Osteoblast (primary cell): ENCODE measurements at regions not wholly inside any gene's neighbourhood (a gene's known extent, or its start where the extent isn't known, plus 50 kb on each side); places are given as distances from the start of the nearest gene placed in this dataset.

Experiments used
- DNase-seq: peaks from one replicate; pipeline ENCODE4 v3.0.0; 2011; ENCODE audit warnings: low spot score, mixed read lengths; ENCODE audit not compliant: insufficient read length; ENCODE audit errors: missing footprints
- H2AFZ ChIP-seq: 2 replicates; pipeline ENCODE4 v1.6.0; 2011; ENCODE audit warnings: mild to moderate bottlenecking, low read length
- H3K27ac ChIP-seq: 2 replicates; pipeline ENCODE4 v1.5.1; 2011; ENCODE audit warnings: mild to moderate bottlenecking, low read depth, low read length, moderate library complexity
- H3K27me3 ChIP-seq: 2 replicates; pipeline ENCODE4 v1.6.0; 2012; ENCODE audit warnings: mild to moderate bottlenecking, control low read depth, inconsistent platforms, low read length, moderate library complexity; ENCODE audit not compliant: insufficient read depth
- H3K36me3 ChIP-seq: 2 replicates; pipeline ENCODE4 v1.5.1; 2011; ENCODE audit warnings: mild to moderate bottlenecking, low read length, control low read depth, moderate library complexity; ENCODE audit not compliant: insufficient read depth
- H3K4me1 ChIP-seq: 2 replicates; pipeline ENCODE4 v1.5.1; 2011; ENCODE audit warnings: mild to moderate bottlenecking, low read length, control low read depth, moderate library complexity; ENCODE audit not compliant: insufficient read depth
- H3K4me2 ChIP-seq: 2 replicates; pipeline ENCODE4 v1.6.0; 2011; ENCODE audit warnings: mild to moderate bottlenecking, low read length; ENCODE audit not compliant: insufficient read depth
- H3K4me3 ChIP-seq: fragments of 200-600 bp; sonication (generic); 3 replicates; pipeline ENCODE4 v1.5.1; 2012; ENCODE audit warnings: mild to moderate bottlenecking, low read length, inconsistent platforms; ENCODE audit not compliant: insufficient read depth
- H3K79me2 ChIP-seq: 2 replicates; pipeline ENCODE4 v1.6.0; 2012; ENCODE audit warnings: mild to moderate bottlenecking, low read length, control low read depth, inconsistent platforms; ENCODE audit not compliant: insufficient read depth
- H3K9me3 ChIP-seq: 2 replicates; pipeline ENCODE4 v1.5.1; 2011; ENCODE audit warnings: low read depth, low read length, control low read depth
- H4K20me1 ChIP-seq: 2 replicates; pipeline ENCODE4 v1.6.0; 2012; ENCODE audit warnings: mild to moderate bottlenecking, low read length, control low read depth; ENCODE audit not compliant: insufficient read depth
- TF ChIP-seq, protein P1 (sequence below): IDR thresholded peaks from 2 replicates; pipeline ENCODE4 v1.5.1; 2011; ENCODE audit warnings: mild to moderate bottlenecking, low read depth, low read length, moderate library complexity; ENCODE audit errors: extremely low read depth

DNA sequence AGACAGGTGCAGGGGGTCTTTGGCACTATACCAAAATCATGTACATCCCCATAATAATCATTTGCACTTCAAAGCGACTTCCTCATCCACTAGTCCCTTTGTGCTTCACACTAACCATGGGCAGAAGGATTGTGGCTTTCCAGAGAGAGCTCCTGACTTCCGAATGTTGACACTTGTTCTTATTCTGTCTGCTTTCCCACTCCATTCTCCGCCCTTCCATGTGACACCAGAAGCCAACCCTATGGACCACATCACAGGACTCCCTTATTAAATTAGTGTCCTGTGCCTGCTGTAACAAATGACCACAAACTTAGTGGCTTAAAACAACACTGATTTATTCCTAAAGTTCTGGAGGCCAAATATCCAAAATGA is 91.6 kb downstream of the CMC2 start:
- TF ChIP-seq, protein P1, sequence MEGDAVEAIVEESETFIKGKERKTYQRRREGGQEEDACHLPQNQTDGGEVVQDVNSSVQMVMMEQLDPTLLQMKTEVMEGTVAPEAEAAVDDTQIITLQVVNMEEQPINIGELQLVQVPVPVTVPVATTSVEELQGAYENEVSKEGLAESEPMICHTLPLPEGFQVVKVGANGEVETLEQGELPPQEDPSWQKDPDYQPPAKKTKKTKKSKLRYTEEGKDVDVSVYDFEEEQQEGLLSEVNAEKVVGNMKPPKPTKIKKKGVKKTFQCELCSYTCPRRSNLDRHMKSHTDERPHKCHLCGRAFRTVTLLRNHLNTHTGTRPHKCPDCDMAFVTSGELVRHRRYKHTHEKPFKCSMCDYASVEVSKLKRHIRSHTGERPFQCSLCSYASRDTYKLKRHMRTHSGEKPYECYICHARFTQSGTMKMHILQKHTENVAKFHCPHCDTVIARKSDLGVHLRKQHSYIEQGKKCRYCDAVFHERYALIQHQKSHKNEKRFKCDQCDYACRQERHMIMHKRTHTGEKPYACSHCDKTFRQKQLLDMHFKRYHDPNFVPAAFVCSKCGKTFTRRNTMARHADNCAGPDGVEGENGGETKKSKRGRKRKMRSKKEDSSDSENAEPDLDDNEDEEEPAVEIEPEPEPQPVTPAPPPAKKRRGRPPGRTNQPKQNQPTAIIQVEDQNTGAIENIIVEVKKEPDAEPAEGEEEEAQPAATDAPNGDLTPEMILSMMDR: no peak
- peaks cover 7% of the 10 kb centered on the region for H3K27me3 ChIP-seq
- H3K4me1 ChIP-seq: no peaks in the 10 kb centered on the region
- H3K4me3 ChIP-seq: no peak overlapping the region
- no peak overlapping the region for H3K4me2 ChIP-seq
- DNase-seq: no peak
- H3K36me3 ChIP-seq: no peaks in the 10 kb centered on the region
- H2AFZ ChIP-seq: no peak overlapping the region
- H4K20me1 ChIP-seq: no peaks in the 10 kb centered on the region
- H3K27ac ChIP-seq: no peak overlapping the region
- no peaks in the 10 kb centered on the region for H3K9me3 ChIP-seq
- no peaks in the 10 kb centered on the region for H3K79me2 ChIP-seq

DNA sequence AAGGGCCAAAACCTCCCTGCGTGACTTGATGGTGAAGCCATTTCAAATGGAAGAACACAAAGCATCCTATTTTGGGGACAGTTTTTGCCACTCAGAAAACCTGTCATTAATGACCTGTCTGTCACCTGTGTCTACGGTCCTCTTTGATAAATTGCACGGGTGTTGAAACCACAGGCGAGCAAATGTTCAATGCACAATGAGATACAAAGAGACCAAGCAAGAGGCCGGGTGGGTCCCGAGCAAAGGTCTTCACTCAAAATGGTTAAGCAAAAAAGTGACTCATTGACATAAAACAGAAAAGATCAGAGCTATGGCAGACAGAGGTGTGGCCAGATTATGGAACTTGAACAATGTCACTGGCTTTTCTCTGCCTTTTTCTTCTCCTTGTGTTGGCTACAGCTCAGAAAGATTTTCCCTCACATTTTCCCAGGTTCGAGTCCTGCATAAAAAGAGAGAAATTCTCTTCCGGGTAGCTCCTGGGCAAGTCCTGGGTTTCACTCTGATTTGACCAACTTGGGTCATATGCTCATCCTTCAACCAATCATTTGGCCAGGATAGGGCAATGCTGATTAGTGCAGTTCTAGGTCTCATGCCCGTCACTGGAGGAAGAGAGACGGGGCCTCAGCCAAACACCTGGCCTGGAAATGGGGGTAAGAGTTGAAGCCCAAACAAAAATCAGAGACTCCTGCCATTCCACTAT is 92.2 kb downstream of the CMC2 start:
- H3K4me2 ChIP-seq: no peak overlapping the region
- no peak overlapping the region for H3K4me3 ChIP-seq
- DNase-seq: no peak
- no peaks in the 10 kb centered on the region for H4K20me1 ChIP-seq
- no peaks in the 10 kb centered on the region for H3K9me3 ChIP-seq
- peaks cover 7% of the 10 kb centered on the region for H3K27me3 ChIP-seq
- TF ChIP-seq, protein P1: no peak
- no peaks in the 10 kb centered on the region for H3K4me1 ChIP-seq
- no peaks in the 10 kb centered on the region for H3K79me2 ChIP-seq
- no peak overlapping the region for H3K27ac ChIP-seq
- H2AFZ ChIP-seq: no peak overlapping the region
- no peaks in the 10 kb centered on the region for H3K36me3 ChIP-seq

DNA sequence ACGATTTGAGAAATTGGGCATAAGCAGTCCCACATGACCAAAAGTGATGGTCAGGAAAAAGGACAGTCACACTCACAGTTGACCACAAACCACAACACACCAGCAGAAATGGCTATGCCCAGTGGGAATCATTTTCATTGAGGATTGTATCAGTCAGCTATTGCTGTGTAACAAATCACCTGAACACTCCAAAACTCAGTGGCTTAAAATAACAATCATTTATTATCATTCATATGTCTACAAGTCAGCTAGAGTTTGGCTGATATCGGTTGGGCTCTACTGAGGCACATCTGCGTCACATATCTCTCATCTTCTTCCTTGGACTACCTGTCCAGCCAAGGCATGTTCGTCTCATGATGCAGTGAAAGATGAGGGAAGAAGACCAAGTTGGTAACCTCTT is 93.3 kb downstream of the CMC2 start:
- Histone ChIP-seq H3K27ac (no peak overlapping the region), H3K36me3 (no peaks in the 10 kb centered on the region), H2AFZ (no peak overlapping the region), H3K9me3 (no peaks in the 10 kb centered on the region), H3K79me2 (no peaks in the 10 kb centered on the region), H4K20me1 (no peaks in the 10 kb centered on the region), H3K4me2 (no peak overlapping the region), H3K4me3 (no peak overlapping the region), H3K27me3 (peaks cover 7% of the 10 kb centered on the region), H3K4me1 (no peaks in the 10 kb centered on the region)
- TF ChIP-seq, protein P1: no peak
- no peak for DNase-seq

DNA sequence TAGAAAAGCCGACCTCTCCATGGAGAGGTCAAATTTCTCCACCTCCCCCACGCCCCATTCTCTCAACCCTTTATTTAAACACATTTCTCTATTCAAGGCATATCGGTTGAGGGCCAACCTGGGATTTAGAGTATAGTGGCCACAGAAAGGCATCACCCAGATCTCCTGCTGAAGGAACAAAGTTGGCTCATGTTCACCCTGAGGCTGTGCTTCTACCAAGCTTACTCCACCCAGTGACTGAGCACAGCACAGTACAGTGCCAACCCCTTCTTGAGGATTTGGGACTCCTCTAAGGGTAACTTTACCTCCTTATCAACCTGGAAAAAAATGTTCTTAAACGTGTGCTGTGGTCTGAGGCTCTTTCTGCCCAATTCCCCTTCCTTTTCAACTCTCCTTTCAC is 94.0 kb downstream of the CMC2 start:
- H3K27me3 ChIP-seq: peaks cover 7% of the 10 kb centered on the region

More for the DNA sequence above, 94.0 kb downstream of the CMC2 start:
- H4K20me1 ChIP-seq: no peaks in the 10 kb centered on the region
- TF ChIP-seq, protein P1: no peak
- no peaks in the 10 kb centered on the region for H3K36me3 ChIP-seq
- no peaks in the 10 kb centered on the region for H3K9me3 ChIP-seq
- H3K4me3 ChIP-seq: no peak overlapping the region
- no peak overlapping the region for H3K4me2 ChIP-seq
- H3K4me1 ChIP-seq: no peaks in the 10 kb centered on the region
- no peak overlapping the region for H2AFZ ChIP-seq
- no peak overlapping the region for H3K27ac ChIP-seq
- no peaks in the 10 kb centered on the region for H3K79me2 ChIP-seq
- DNase-seq: no peak
